ENCODE measurements at regions not wholly inside any gene's neighbourhood (a gene's known extent, or its start where the extent isn't known, plus 50 kb on each side); places are given as distances from the start of the nearest gene placed in this dataset.

DNA sequence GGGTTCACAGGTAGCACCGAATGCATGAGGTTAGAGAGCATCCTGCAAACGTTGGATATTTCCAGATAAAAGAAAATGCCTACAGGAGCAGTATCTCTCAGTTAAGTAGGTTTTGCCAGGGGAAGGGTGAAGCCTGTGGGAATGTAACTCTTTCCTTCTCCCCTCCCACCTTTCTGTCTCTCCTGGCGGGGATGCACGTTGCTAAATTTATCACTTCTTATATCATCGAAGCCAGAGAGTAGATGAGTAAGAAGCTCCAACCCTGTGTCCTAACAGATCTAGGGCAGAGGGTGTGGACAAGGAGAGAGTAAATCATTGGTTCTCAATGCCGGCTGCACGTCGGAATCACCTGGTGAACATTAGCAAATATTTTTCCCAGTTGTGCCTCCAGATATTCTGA, 457.5 kb downstream of the ENC1 start:
- no peak for DNase-seq (ENCODE audit: low read depth)
- CTCF ChIA-PET, result interaction anchor here (0.6 kb wide), 1 partner anchor 472 kb away, joined by 5 read pairs; no protein-coding TSS in a partner anchor
- POLR2A ChIA-PET, result no interaction called here

DNA sequence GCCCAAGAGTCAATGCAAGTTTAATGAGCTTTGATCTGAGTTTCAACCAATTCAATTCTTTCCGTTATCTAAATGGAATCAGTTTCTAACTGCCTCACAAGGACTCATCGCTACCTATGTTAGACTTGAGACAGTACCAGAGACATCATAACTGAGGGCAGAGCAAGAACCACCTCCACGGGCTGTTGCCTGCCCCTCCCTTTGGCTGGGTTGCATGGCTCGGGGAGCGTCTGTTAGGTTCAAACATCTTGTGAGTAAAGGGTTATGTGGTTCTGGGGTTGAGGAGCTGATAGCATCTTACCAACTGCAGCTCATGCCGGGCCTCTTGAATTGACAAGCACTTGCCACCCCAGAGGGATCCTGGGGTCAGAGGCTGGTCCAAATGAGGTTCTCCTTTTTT, 457.9 kb downstream of the ENC1 start:
- POLR2A ChIA-PET, result no interaction called here
- Histone ChIP-seq H3K27me3 (ENCODE audit: control insufficient read depth, insufficient read depth, low read length) (no peaks in the 10 kb centered on the region), H3K36me3 (ENCODE audit: control insufficient read depth, insufficient read depth, low read length) (no peaks in the 10 kb centered on the region), H3K4me3 (ENCODE audit: low read depth, low read length) (no peak overlapping the region)
- DNase-seq (ENCODE audit: low read depth), result no peak
- no peak for TF ChIP-seq CTCF (IDR thresholded peaks at IDR 0.05; ENCODE audit: insufficient read depth, low read depth, low read length)
- CTCF ChIA-PET, result interaction anchor here (0.6 kb wide), 1 partner anchor 472 kb away, joined by 5 read pairs; no protein-coding TSS in a partner anchor

More for the DNA sequence above, 457.5 kb downstream of the ENC1 start:
- Histone ChIP-seq H3K36me3 (ENCODE audit: control insufficient read depth, insufficient read depth, low read length) (no peaks in the 10 kb centered on the region), H3K27me3 (ENCODE audit: control insufficient read depth, insufficient read depth, low read length) (no peaks in the 10 kb centered on the region), H3K4me3 (ENCODE audit: low read depth, low read length) (no peak overlapping the region)
- no peak for TF ChIP-seq CTCF (IDR thresholded peaks at IDR 0.05; ENCODE audit: insufficient read depth, low read depth, low read length)

GRCh38 chr5:74179701-74180100, 460.8 kb downstream of the ENC1 start:
- CTCF ChIA-PET, result interaction anchor here (0.8 to 0.9 kb wide), 2 partner anchors 18 to 22 kb away, joined by 3 read pairs; no protein-coding TSS in a partner anchor
- H3K4me3 ChIP-seq (ENCODE audit: low read depth, low read length), result no peak overlapping the region
- TF ChIP-seq CTCF (IDR thresholded peaks at IDR 0.05; ENCODE audit: insufficient read depth, low read depth, low read length), result no peak
- H3K36me3 ChIP-seq (ENCODE audit: control insufficient read depth, insufficient read depth, low read length), result no peaks in the 10 kb centered on the region
- no peaks in the 10 kb centered on the region for H3K27me3 ChIP-seq (ENCODE audit: control insufficient read depth, insufficient read depth, low read length)
- POLR2A ChIA-PET, result no interaction called here
- no peak for DNase-seq (ENCODE audit: low read depth)

GRCh38 chr5:74179179-74179578, 461.3 kb downstream of the ENC1 start:
- Histone ChIP-seq H3K36me3 (ENCODE audit: control insufficient read depth, insufficient read depth, low read length) (no peaks in the 10 kb centered on the region), H3K4me3 (ENCODE audit: low read depth, low read length) (no peak overlapping the region), H3K27me3 (ENCODE audit: control insufficient read depth, insufficient read depth, low read length) (no peaks in the 10 kb centered on the region)
- no peak for TF ChIP-seq CTCF (IDR thresholded peaks at IDR 0.05; ENCODE audit: insufficient read depth, low read depth, low read length)
- POLR2A ChIA-PET, result no interaction called here
- CTCF ChIA-PET, result interaction anchor here (0.8 to 0.9 kb wide), 2 partner anchors 17 to 22 kb away, joined by 3 read pairs; no protein-coding TSS in a partner anchor
- no peak for DNase-seq (ENCODE audit: low read depth)

GRCh38 chr5:74177961-74178360, 462.6 kb downstream of the ENC1 start:
- no peaks in the 10 kb centered on the region for H3K36me3 ChIP-seq (ENCODE audit: control insufficient read depth, insufficient read depth, low read length)
- H3K27me3 ChIP-seq (ENCODE audit: control insufficient read depth, insufficient read depth, low read length), result no peaks in the 10 kb centered on the region
- ChIA-PET POLR2A (no interaction called here), CTCF (no interaction called here)
- no peak for DNase-seq (ENCODE audit: low read depth)
- no peak for TF ChIP-seq CTCF (IDR thresholded peaks at IDR 0.05; ENCODE audit: insufficient read depth, low read depth, low read length)
- no peak overlapping the region for H3K4me3 ChIP-seq (ENCODE audit: low read depth, low read length)

Measured in BJ (cell line).